ENCODE measurements at regions not wholly inside any gene's neighbourhood (a gene's known extent, or its start where the extent isn't known, plus 50 kb on each side); places are given as distances from the start of the nearest gene placed in this dataset.

DNA sequence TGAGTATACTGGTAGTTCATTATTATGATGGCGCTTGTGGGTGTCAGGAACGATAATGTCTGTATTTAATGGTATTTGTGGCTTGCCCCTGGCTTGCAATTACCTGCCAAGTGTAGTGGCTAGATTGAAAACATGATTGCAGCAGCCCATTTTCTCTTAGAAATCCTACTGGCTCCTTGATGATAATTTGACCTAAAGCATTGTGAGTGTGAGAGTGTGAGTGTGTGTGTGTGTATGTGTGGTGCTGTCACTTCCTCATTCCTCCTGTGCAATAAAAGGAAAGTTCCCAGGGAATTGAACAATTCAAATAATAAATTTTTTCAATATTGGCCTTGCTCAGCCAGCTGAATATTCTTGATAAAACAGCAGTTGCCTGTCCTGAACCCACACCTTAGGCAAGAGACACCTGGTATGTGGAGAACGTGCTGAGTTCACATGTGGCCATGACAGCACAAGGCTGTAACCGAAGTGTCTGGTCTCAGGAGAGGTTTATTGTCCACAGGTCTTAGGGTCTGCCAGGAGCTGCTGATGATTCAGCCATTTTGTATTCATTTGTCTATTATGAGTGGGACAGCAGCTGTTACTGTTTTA is 193.3 kb downstream of the CD47 start:
- CTCF ChIA-PET, result no interaction called here
- H3K27me3 Mint-ChIP-seq (ENCODE audit: insufficient read depth, unreplicated experiment), result peaks cover 21% of the 10 kb centered on the region
- POLR2A ChIA-PET, result no interaction called here

DNA sequence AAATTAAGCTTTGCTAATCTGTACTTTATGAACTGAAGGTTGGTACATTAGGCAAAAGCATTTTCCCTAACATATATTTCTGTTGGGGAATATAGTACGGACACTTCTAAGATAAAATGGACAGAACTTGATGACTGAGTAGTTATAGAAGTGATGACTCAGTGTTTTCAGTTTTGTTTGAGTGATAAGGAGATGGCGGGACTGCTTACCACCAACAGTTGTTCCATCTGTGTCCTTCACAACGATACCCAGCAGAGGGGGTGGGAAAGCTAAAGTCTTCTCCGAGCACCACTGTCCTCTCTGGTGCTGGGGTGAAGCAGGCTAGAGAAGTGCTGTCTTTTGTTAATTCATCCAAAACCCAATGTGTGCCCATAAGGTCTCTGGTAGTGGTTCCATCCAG is 195.8 kb downstream of the CD47 start:
- H3K9me3 Mint-ChIP-seq (ENCODE audit: unreplicated experiment), result no peaks in the 10 kb centered on the region
- peaks cover 5% of the 10 kb centered on the region for H3K36me3 Mint-ChIP-seq (ENCODE audit: insufficient read depth, unreplicated experiment)
- no TSS peak for BruUV-seq (replicated peaks)
- TF ChIP-seq, protein P1, sequence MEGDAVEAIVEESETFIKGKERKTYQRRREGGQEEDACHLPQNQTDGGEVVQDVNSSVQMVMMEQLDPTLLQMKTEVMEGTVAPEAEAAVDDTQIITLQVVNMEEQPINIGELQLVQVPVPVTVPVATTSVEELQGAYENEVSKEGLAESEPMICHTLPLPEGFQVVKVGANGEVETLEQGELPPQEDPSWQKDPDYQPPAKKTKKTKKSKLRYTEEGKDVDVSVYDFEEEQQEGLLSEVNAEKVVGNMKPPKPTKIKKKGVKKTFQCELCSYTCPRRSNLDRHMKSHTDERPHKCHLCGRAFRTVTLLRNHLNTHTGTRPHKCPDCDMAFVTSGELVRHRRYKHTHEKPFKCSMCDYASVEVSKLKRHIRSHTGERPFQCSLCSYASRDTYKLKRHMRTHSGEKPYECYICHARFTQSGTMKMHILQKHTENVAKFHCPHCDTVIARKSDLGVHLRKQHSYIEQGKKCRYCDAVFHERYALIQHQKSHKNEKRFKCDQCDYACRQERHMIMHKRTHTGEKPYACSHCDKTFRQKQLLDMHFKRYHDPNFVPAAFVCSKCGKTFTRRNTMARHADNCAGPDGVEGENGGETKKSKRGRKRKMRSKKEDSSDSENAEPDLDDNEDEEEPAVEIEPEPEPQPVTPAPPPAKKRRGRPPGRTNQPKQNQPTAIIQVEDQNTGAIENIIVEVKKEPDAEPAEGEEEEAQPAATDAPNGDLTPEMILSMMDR (IDR thresholded peaks at IDR 0.05; ENCODE audit: insufficient read depth in 1 of 2, low read depth in 1 of 2, low read length in 1 of 2, severe bottlenecking in 1 of 2, unreplicated experiment in 1 of 2), result no peak
- no peaks in the 10 kb centered on the region for H3K27me3 ChIP-seq (replicated peaks; ENCODE audit: control insufficient read depth, insufficient read depth, low read length)
- H3K4me3 Mint-ChIP-seq (ENCODE audit: unreplicated experiment), result no peak overlapping the region
- intact Hi-C loops (cut with micrococcal nuclease; ENCODE audit: unreplicated experiment), result no loop called here
- H3K27ac Mint-ChIP-seq (ENCODE audit: unreplicated experiment), result no peak overlapping the region
- DNase-seq, result no peak
- no peaks in the 10 kb centered on the region for H3K4me1 ChIP-seq
- ChIA-PET CTCF (no interaction called here), POLR2A (no interaction called here)
- H3K27me3 Mint-ChIP-seq (ENCODE audit: insufficient read depth, unreplicated experiment), result peaks cover 15% of the 10 kb centered on the region
- no peak overlapping the region for H3K4me3 ChIP-seq (ENCODE audit: low read depth, low read length)
- H3K4me1 Mint-ChIP-seq (ENCODE audit: low read depth, unreplicated experiment), result no peaks in the 10 kb centered on the region
- no peaks in the 10 kb centered on the region for H3K9me3 ChIP-seq
- H3K36me3 ChIP-seq (ENCODE audit: control insufficient read depth, insufficient read depth, low read length), result no peaks in the 10 kb centered on the region

More for the DNA sequence above, 193.3 kb downstream of the CD47 start:
- H3K9me3 ChIP-seq, result no peaks in the 10 kb centered on the region
- H3K36me3 ChIP-seq (ENCODE audit: control insufficient read depth, insufficient read depth, low read length), result no peaks in the 10 kb centered on the region
- H3K4me3 Mint-ChIP-seq (ENCODE audit: unreplicated experiment), result no peak overlapping the region
- H3K4me3 ChIP-seq (ENCODE audit: low read depth, low read length), result no peak overlapping the region
- no peak overlapping the region for H3K27ac Mint-ChIP-seq (ENCODE audit: unreplicated experiment)
- H3K27me3 ChIP-seq (replicated peaks; ENCODE audit: control insufficient read depth, insufficient read depth, low read length), result no peaks in the 10 kb centered on the region
- TF ChIP-seq, protein P1 (IDR thresholded peaks at IDR 0.05; ENCODE audit: insufficient read depth in 1 of 2, low read depth in 1 of 2, low read length in 1 of 2, severe bottlenecking in 1 of 2, unreplicated experiment in 1 of 2), result no peak
- no TSS peak for BruUV-seq (replicated peaks)
- H3K9me3 Mint-ChIP-seq (ENCODE audit: unreplicated experiment), result no peaks in the 10 kb centered on the region
- no peaks in the 10 kb centered on the region for H3K4me1 Mint-ChIP-seq (ENCODE audit: low read depth, unreplicated experiment)
- no peaks in the 10 kb centered on the region for H3K4me1 ChIP-seq
- DNase-seq, result no peak
- intact Hi-C loops (cut with micrococcal nuclease; ENCODE audit: unreplicated experiment), result no loop called here
- peaks cover 5% of the 10 kb centered on the region for H3K36me3 Mint-ChIP-seq (ENCODE audit: insufficient read depth, unreplicated experiment)

DNA sequence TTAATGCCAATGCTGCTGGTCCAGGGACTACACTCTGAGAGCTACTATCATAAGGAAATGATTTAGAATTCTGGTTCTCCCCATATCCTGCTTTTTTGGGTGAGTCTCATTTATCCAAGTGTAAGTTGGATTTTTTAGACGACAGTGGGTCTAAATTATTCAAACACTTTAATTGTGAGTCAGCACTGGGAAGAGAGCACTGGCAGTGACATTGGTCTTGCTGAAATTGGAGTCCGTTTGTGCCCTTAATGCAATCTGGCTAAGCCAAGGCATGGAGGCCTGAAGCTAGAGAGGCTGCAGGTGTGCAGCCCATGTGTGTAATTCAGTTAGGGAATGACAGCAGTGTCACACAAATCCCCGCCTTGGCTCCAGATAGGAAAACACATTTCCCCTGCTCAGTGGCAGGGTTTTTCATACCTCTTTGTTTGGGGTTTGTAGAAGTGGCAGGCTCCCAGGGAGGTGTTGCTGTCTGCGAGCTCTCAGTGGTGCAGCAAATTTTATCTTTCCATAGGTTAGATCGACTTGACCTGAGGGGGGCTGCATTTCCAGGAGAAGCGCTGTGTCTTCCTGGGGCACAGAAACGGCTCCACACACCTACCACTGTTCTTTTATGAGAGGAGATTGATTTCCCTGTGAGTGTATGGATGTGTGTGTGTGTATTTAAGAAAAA is 197.7 kb downstream of the CD47 start:
- BruUV-seq (replicated peaks), result no TSS peak
- H3K9me3 Mint-ChIP-seq (ENCODE audit: unreplicated experiment), result no peaks in the 10 kb centered on the region
- CTCF ChIA-PET, result no interaction called here

More for the DNA sequence above, 197.7 kb downstream of the CD47 start:
- DNase-seq, result no peak
- Histone ChIP-seq H3K9me3 (no peaks in the 10 kb centered on the region), H3K4me1 (no peaks in the 10 kb centered on the region), H3K27me3 (replicated peaks; ENCODE audit: control insufficient read depth, insufficient read depth, low read length) (no peaks in the 10 kb centered on the region), H3K36me3 (ENCODE audit: control insufficient read depth, insufficient read depth, low read length) (no peaks in the 10 kb centered on the region), H3K4me3 (ENCODE audit: low read depth, low read length) (no peak overlapping the region)
- H3K27me3 Mint-ChIP-seq (ENCODE audit: insufficient read depth, unreplicated experiment), result peaks cover 12% of the 10 kb centered on the region
- H3K27ac Mint-ChIP-seq (ENCODE audit: unreplicated experiment), result no peak overlapping the region
- H3K4me3 Mint-ChIP-seq (ENCODE audit: unreplicated experiment), result no peak overlapping the region
- POLR2A ChIA-PET, result no interaction called here
- H3K4me1 Mint-ChIP-seq (ENCODE audit: low read depth, unreplicated experiment), result no peaks in the 10 kb centered on the region
- TF ChIP-seq, protein P1 (IDR thresholded peaks at IDR 0.05; ENCODE audit: insufficient read depth in 1 of 2, low read depth in 1 of 2, low read length in 1 of 2, severe bottlenecking in 1 of 2, unreplicated experiment in 1 of 2), result no peak
- intact Hi-C loops (cut with micrococcal nuclease; ENCODE audit: unreplicated experiment), result no loop called here
- peaks cover 5% of the 10 kb centered on the region for H3K36me3 Mint-ChIP-seq (ENCODE audit: insufficient read depth, unreplicated experiment)
